ENCODE measurements at regions not wholly inside any gene's neighbourhood (a gene's known extent, or its start where the extent isn't known, plus 50 kb on each side); places are given as distances from the start of the nearest gene placed in this dataset.

DNA sequence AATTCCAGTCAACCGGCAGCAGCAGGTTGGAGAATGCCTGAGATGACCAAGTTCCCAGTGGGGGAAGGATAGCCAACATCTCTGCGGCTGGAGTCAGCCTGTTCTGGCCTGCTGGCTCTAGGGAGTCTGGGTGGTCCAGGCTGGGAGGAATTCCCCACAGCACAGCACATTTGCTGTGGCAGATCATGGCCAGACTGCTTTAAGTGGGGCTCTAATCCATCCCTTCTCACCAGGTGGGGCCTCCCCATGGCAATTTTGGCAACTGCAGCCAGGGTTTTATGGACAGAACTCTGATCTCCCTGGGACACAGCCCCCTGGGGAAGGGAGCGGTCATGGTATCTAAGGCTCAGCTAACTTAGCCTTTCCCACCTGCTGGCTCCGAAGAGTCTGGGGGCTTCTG is 226.1 kb downstream of the DTWD2 start:
- TF ChIP-seq, protein P1, sequence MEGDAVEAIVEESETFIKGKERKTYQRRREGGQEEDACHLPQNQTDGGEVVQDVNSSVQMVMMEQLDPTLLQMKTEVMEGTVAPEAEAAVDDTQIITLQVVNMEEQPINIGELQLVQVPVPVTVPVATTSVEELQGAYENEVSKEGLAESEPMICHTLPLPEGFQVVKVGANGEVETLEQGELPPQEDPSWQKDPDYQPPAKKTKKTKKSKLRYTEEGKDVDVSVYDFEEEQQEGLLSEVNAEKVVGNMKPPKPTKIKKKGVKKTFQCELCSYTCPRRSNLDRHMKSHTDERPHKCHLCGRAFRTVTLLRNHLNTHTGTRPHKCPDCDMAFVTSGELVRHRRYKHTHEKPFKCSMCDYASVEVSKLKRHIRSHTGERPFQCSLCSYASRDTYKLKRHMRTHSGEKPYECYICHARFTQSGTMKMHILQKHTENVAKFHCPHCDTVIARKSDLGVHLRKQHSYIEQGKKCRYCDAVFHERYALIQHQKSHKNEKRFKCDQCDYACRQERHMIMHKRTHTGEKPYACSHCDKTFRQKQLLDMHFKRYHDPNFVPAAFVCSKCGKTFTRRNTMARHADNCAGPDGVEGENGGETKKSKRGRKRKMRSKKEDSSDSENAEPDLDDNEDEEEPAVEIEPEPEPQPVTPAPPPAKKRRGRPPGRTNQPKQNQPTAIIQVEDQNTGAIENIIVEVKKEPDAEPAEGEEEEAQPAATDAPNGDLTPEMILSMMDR (IDR thresholded peaks at IDR 0.05), result no peak
- no peak for TF ChIP-seq POLR2A (IDR thresholded peaks at IDR 0.05)
- no peak for DNase-seq
- Histone ChIP-seq H3K4me3 (no peak overlapping the region), H3K27ac (no peak overlapping the region), H3K27me3 (no peaks in the 10 kb centered on the region), H3K4me1 (no peaks in the 10 kb centered on the region), H3K9me3 (no peaks in the 10 kb centered on the region), H3K36me3 (no peaks in the 10 kb centered on the region)

DNA sequence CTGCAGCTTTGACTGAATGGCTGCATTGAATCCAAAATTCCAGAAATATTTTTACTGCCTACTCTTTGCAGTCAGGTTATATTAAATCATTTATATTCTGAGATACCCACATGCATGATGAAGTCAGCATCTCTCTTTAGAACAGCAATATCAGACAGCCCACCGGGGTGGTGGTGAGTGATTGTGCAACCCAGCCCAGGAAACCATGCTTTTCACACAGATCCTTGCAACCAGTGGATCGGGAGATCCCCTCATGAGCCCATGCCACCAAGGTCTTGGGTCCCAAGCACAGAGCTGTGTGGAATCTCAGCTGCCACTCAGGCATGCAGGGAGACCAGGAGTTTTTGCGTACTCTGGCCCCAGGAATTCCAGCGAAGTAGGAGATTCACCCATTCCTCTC is 226.5 kb downstream of the DTWD2 start:
- H3K36me3 ChIP-seq, result no peaks in the 10 kb centered on the region
- no peak for DNase-seq
- TF ChIP-seq POLR2A (IDR thresholded peaks at IDR 0.05), result no peak
- TF ChIP-seq, protein P1 (IDR thresholded peaks at IDR 0.05), result no peak
- no peak overlapping the region for H3K4me3 ChIP-seq
- no peaks in the 10 kb centered on the region for H3K9me3 ChIP-seq
- H3K27ac ChIP-seq, result no peak overlapping the region
- H3K27me3 ChIP-seq, result no peaks in the 10 kb centered on the region
- H3K4me1 ChIP-seq, result no peaks in the 10 kb centered on the region

DNA sequence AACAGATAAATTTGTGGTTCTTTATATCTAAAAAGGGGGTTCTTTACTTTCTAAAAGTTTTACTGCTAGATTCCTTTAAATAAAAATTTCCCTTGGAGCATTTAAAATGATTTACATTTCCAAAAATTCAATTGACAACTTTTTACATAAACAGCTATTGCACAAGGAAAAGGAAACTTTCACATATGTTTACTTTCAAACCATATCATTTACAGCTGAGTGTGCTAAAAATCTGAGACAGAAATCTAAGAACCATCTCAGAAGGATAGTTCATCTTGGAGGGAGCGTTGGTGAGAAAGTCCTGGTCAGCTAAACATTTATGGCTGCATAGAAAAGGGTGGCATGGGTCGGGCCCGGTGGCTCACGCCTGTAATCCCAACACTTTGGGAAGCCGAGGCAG is 235.4 kb downstream of the DTWD2 start:
- H3K4me3 ChIP-seq, result no peak overlapping the region
- H3K4me1 ChIP-seq, result no peaks in the 10 kb centered on the region
- H3K27ac ChIP-seq, result no peak overlapping the region
- no peaks in the 10 kb centered on the region for H3K9me3 ChIP-seq
- DNase-seq, result no peak
- no peak for TF ChIP-seq POLR2A (IDR thresholded peaks at IDR 0.05)
- TF ChIP-seq, protein P1 (IDR thresholded peaks at IDR 0.05), result no peak
- no peaks in the 10 kb centered on the region for H3K36me3 ChIP-seq
- no peaks in the 10 kb centered on the region for H3K27me3 ChIP-seq

DNA sequence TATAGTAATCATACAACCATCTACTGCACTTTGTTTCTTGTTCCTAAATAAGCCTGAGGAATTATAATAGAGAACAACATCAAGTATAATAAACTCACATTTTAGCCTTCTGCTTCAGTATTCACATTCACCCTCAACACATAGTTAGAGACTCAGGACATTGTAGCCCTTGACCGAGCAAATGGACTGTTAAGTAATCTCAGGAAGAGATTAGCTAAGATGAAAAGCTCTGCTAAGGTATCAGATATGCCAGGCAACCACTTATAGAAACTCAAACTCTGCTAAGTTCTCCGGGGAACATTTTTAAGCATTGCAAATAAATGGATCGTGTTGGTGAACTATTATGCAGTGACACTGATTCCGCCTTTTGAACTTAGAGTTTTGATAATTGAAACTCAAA is 252.0 kb downstream of the DTWD2 start:
- no peak for TF ChIP-seq POLR2A (IDR thresholded peaks at IDR 0.05)
- TF ChIP-seq, protein P1 (IDR thresholded peaks at IDR 0.05), result no peak
- Histone ChIP-seq H3K4me1 (no peaks in the 10 kb centered on the region), H3K9me3 (no peaks in the 10 kb centered on the region), H3K4me3 (no peak overlapping the region), H3K36me3 (no peaks in the 10 kb centered on the region), H3K27ac (no peak overlapping the region), H3K27me3 (no peaks in the 10 kb centered on the region)
- DNase-seq, result no peak

GRCh38 chr5:118733394-118733793 is 255.0 kb downstream of the DTWD2 start:
- H3K36me3 ChIP-seq, result no peaks in the 10 kb centered on the region
- H3K4me1 ChIP-seq, result no peaks in the 10 kb centered on the region
- no peak overlapping the region for H3K4me3 ChIP-seq
- no peak for DNase-seq
- H3K27me3 ChIP-seq, result no peaks in the 10 kb centered on the region
- TF ChIP-seq, protein P1 (IDR thresholded peaks at IDR 0.05), result no peak
- no peak for TF ChIP-seq POLR2A (IDR thresholded peaks at IDR 0.05)
- H3K27ac ChIP-seq, result no peak overlapping the region
- no peaks in the 10 kb centered on the region for H3K9me3 ChIP-seq

DNA sequence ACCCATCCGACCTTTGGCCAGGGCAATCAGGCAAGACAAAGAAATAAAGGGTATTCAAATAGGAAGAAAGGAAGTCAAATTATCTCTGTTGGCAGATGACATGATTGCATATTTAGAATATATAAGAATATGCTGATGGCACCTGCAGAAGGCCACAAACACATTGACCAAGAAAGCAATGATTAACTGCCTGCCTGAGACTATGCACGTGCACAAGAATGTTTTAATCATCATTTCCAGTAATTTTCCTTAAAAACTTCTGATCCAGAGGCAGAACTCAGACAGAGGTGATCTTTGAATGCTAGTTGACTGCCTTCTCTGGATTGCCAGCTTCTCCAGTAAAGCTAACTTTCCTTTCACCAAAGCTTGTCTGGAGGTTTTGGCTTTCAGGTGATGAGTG is 260.2 kb downstream of the DTWD2 start:
- no peaks in the 10 kb centered on the region for H3K36me3 ChIP-seq
- DNase-seq, result no peak
- TF ChIP-seq, protein P1 (IDR thresholded peaks at IDR 0.05), result no peak
- no peak for TF ChIP-seq POLR2A (IDR thresholded peaks at IDR 0.05)
- no peak overlapping the region for H3K4me3 ChIP-seq
- no peak overlapping the region for H3K27ac ChIP-seq
- no peaks in the 10 kb centered on the region for H3K4me1 ChIP-seq
- no peaks in the 10 kb centered on the region for H3K9me3 ChIP-seq
- H3K27me3 ChIP-seq, result no peaks in the 10 kb centered on the region

All from Peyer's patch (tissue), 4 donors.